GM12878 (cell line): ENCODE measurements at regions not wholly inside any gene's neighbourhood (a gene's known extent, or its start where the extent isn't known, plus 50 kb on each side); places are given as distances from the start of the nearest gene placed in this dataset.

ENCODE experiments used
- ATAC-seq: fragments of 200-7000 bp; cut with Tn5 transposase; 3 replicates; pipeline ENCODE4 v1.9.1; 2020; ENCODE audit warnings: mild to moderate bottlenecking, moderate library complexity
- BruUV-seq: library from RNA; stranded (reverse); fragments of 400-500 nt; replicated peaks from 2 replicates; lab custom pipeline; 2021; lab: Mats Ljungman, UMichigan
- CTCF ChIA-PET: fragments of 300-600 bp; sonication (Branson Sonifier 250); formaldehyde crosslinking; extraction: SDS; loops from one replicate; lab custom pipeline; 2021; ENCODE audit warnings: inconsistent platforms; lab: Yijun Ruan, JAX
- POLR2A ChIA-PET: fragments of 350-600 bp; formaldehyde crosslinking; extraction: SDS; loops from one replicate; lab custom pipeline; 2021; ENCODE audit warnings: inconsistent platforms; lab: Charles Lee
- RAD21 ChIA-PET: fragments of 300-600 bp; sonication (Branson Sonifier 250); formaldehyde crosslinking; loops from one replicate; lab custom pipeline; 2023; ENCODE audit warnings: antibody characterized with exemption; ENCODE audit not compliant: unreplicated experiment; lab: Charles Lee
- SMC1A ChIA-PET: fragments of 300-600 bp; sonication (Branson Sonifier 250); formaldehyde crosslinking; loops from one replicate; lab custom pipeline; 2023; ENCODE audit not compliant: unreplicated experiment, uncharacterized antibody; lab: Charles Lee
- DNase-seq: peaks from one replicate; pipeline ENCODE4 v3.0.0-alpha.2; 2011; ENCODE audit warnings: low read depth, low spot score
- FAIRE-seq: peaks from 3 replicates; lab custom pipeline; 2011; peaks lifted over from hg19 to GRCh38; lab: Jason Lieb, UNC
- H2AFZ ChIP-seq: 2 replicates; pipeline ENCODE4 v1.6.0; 2011; ENCODE audit warnings: low read depth, low read length, control low read depth; ENCODE audit not compliant: control insufficient read depth
- H3K27ac ChIP-seq: 2 replicates; pipeline ENCODE4 v1.5.1; 2011; ENCODE audit warnings: control low read depth; ENCODE audit not compliant: control insufficient read depth, insufficient read depth
- H3K27me3 ChIP-seq, 2 experiments: replicated peaks in 1 of 2; 2 replicates each; pipeline versions ENCODE4 v1.6.0 to v1.6.1; 2011; ENCODE audit warnings: low read length in 1 of 2; ENCODE audit not compliant: control insufficient read depth in 2 of 2, insufficient read depth in 2 of 2
- H3K36me3 ChIP-seq, 2 experiments: 2 replicates each; pipeline ENCODE4 v1.5.1; 2011; ENCODE audit warnings: low read length in 1 of 2; ENCODE audit not compliant: control insufficient read depth in 2 of 2, insufficient read depth in 2 of 2
- H3K4me1 ChIP-seq: 2 replicates; pipeline ENCODE4 v1.6.1; 2011; ENCODE audit warnings: mild to moderate bottlenecking, low read length, moderate library complexity, mixed read lengths; ENCODE audit not compliant: control insufficient read depth, insufficient read depth
- H3K4me2 ChIP-seq: 2 replicates; pipeline ENCODE4 v1.6.0; 2011; ENCODE audit warnings: control low read depth; ENCODE audit not compliant: control insufficient read depth, insufficient read depth
- H3K4me3 ChIP-seq: fragments of 200-600 bp; sonication (generic); 2 replicates; pipeline ENCODE4 v1.5.1; 2016
- H3K79me2 ChIP-seq: 2 replicates; pipeline ENCODE4 v1.6.0; 2011; ENCODE audit warnings: low read length; ENCODE audit not compliant: control insufficient read depth, insufficient read depth
- H3K9ac ChIP-seq: 2 replicates; pipeline ENCODE4 v1.8.0; 2011; ENCODE audit warnings: low read length, control low read depth, mixed read lengths; ENCODE audit not compliant: control insufficient read depth, insufficient read depth
- H3K9me3 ChIP-seq: replicated peaks from 3 replicates; pipeline ENCODE4 v1.5.1; 2011; ENCODE audit warnings: mild to moderate bottlenecking, low read length; ENCODE audit not compliant: control insufficient read depth, insufficient read depth
- H4K20me1 ChIP-seq: 2 replicates; pipeline ENCODE4 v1.6.0; 2011; ENCODE audit not compliant: control insufficient read depth, insufficient read depth
- BCL11A ChIP-seq: IDR thresholded peaks from 2 replicates; pipeline ENCODE4 v1.6.1; 2011; ENCODE audit warnings: low read depth, low read length
- BHLHE40 ChIP-seq, 2 experiments: fragments of 450-650 bp in 1 of 2; IDR thresholded peaks; 2 replicates each; pipeline ENCODE4 v1.6.1; 2011 to 2017; ENCODE audit warnings: low read depth in 2 of 2, borderline replicate concordance in 1 of 2, improper control_type of control experiment in 1 of 2, low read length in 1 of 2, mild to moderate bottlenecking in 1 of 2
- EZH2 ChIP-seq: IDR thresholded peaks from 2 replicates; pipeline ENCODE4 v1.6.1; 2012; ENCODE audit warnings: low read depth, mild to moderate bottlenecking, control low read depth, inconsistent platforms, low read length, borderline replicate concordance; ENCODE audit not compliant: control insufficient read depth
- IRF4 ChIP-seq: IDR thresholded peaks from 2 replicates; pipeline ENCODE4 v1.6.1; 2011; ENCODE audit warnings: low read depth, low read length
- JUNB ChIP-seq: IDR thresholded peaks from 2 replicates; pipeline ENCODE4 v1.6.1; 2016; ENCODE audit warnings: antibody characterized with exemption, mild to moderate bottlenecking
- MEF2A ChIP-seq: IDR thresholded peaks from 2 replicates; pipeline ENCODE4 v1.6.1; 2011; ENCODE audit warnings: low read depth, mild to moderate bottlenecking, low read length, moderate library complexity; ENCODE audit not compliant: insufficient read depth
- NR2C1 ChIP-seq: fragments of 450-650 bp; IDR thresholded peaks from 2 replicates; pipeline ENCODE4 v1.6.1; 2017; ENCODE audit warnings: antibody characterized with exemption, mild to moderate bottlenecking, moderate library complexity
- NR2F1 ChIP-seq: fragments of 450-650 bp; conservative IDR thresholded peaks from 2 replicates; pipeline ENCODE4 v1.6.1; 2017; ENCODE audit warnings: mild to moderate bottlenecking
- PAX5 ChIP-seq: IDR thresholded peaks from 2 replicates; pipeline ENCODE4 v1.6.1; 2011; ENCODE audit warnings: low read depth, low read length, borderline replicate concordance
- POLR2A ChIP-seq: IDR thresholded peaks from 2 replicates; pipeline ENCODE4 v1.6.1; 2011; ENCODE audit warnings: low read depth, mild to moderate bottlenecking, low read length
- RAD21 ChIP-seq: IDR thresholded peaks from 2 replicates; pipeline ENCODE4 v1.6.1; 2011; ENCODE audit warnings: mild to moderate bottlenecking, low read depth, low read length, moderate library complexity; ENCODE audit not compliant: insufficient read depth
- SMC3 ChIP-seq: IDR thresholded peaks from 2 replicates; pipeline ENCODE4 v1.6.1; 2011; ENCODE audit warnings: low read length, improper control_type of control experiment, borderline replicate concordance
- ZZZ3 ChIP-seq: IDR thresholded peaks from 2 replicates; pipeline ENCODE4 v1.6.1; 2011; ENCODE audit warnings: low read depth; ENCODE audit not compliant: control insufficient read depth, insufficient read length
- WGBS: methylation state at CpG from one replicate; pipeline ENCODE4 v1.1.6; 2016; ENCODE audit warnings: low lambda C conversion rate; ENCODE audit not compliant: insufficient replicate concordance, insufficient coverage; ENCODE audit errors: missing lambda C conversion rate; 5-methylcytosine and 5-hydroxymethylcytosine counted together
- in situ Hi-C: fragments of 300-500 bp; cut with MboI; formaldehyde crosslinking; loops from 9 replicates; pipeline ENCODE4 v1.14.3; 2018; ENCODE audit warnings: mixed read lengths
- intact Hi-C: fragments of 100-400 bp; cut with micrococcal nuclease; formaldehyde crosslinking; loops from one replicate; pipeline ENCODE4 v1.14.2; 2022; ENCODE audit not compliant: unreplicated experiment
- TF ChIP-seq, protein P1 (sequence below): IDR thresholded peaks from 2 replicates; pipeline ENCODE4 v1.6.1; 2011; ENCODE audit warnings: mild to moderate bottlenecking, low read depth, low read length, moderate library complexity; ENCODE audit not compliant: insufficient replicate concordance
- TF ChIP-seq, protein P2 (sequence below): IDR thresholded peaks from 2 replicates; pipeline ENCODE4 v1.6.1; 2012; ENCODE audit warnings: mild to moderate bottlenecking, low read depth, low read length

DNA sequence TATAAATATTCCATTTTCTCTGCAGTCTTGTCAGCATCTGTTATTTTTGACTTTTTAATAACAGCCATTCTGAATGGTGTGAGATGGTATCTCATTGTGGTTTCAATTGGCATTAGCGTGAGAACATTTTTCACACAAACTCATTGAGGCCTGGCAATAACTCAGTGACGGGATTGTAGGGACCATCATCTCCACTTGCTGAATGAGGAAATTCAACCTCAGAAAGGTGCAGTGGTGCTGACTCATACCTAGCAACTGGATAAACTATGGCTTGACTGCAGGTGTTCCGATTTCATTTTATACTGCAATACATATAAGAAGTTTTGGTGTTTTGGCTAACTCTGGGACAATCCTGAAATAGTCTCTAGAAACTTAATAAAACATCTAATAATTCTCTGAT is 88.3 kb upstream of the DDIT4L start (continued):
- TF ChIP-seq RAD21: no peak
- TF ChIP-seq, protein P1, sequence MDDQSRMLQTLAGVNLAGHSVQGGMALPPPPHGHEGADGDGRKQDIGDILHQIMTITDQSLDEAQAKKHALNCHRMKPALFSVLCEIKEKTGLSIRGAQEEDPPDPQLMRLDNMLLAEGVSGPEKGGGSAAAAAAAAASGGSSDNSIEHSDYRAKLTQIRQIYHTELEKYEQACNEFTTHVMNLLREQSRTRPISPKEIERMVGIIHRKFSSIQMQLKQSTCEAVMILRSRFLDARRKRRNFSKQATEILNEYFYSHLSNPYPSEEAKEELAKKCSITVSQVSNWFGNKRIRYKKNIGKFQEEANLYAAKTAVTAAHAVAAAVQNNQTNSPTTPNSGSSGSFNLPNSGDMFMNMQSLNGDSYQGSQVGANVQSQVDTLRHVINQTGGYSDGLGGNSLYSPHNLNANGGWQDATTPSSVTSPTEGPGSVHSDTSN: no peak
- TF ChIP-seq BHLHE40 (IDR thresholded peaks at IDR 0.05; ENCODE audit: borderline replicate concordance in 1 of 2, low read depth in 2 of 2, low read length in 1 of 2): no peak
- TF ChIP-seq, all 136 proteins: peak for 0

DNA sequence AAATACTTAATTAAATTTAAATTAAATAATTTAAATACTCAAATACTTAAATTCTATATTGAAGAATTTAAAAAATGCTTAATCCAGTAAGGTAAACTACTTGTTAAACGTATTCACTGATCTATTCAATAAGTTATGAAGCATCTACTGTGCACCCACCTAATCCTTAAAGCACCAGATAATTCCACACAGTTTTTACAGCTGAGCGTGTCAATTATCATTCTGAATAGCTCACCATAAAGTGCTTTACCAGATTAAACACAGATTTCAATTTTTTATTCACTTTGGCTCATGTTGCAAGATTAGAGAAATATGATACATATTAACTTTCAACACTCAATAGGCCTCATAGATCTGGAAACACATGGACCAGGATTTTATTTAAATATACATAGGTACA is 79.2 kb upstream of the DDIT4L start:
- SMC1A ChIA-PET: no interaction called here
- in situ Hi-C loops: no loop called here

DNA sequence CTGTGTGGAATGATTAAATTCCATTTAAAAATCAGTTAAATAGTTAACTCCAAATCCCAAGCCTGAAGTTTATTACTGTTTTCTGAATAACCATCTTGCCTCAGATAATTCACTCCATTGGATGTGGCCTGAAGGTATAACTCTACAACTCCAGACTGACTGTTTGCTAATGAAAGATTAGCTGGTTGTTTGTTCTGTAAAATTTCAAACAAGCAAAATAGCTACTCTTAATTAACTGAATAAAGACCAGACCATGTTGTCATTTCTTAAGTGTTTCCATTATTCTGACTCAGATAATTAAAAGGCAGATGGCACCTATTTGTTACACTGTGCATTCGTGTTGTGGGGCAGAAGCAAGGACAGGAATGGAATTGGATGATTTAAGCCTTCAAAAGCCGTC is 78.5 kb upstream of the DDIT4L start:
- FAIRE-seq (no peak), DNase-seq (no peak), ATAC-seq (no peak)
- POLR2A ChIA-PET: no interaction called here
- in situ Hi-C loops: no loop called here
- H3K4me2 ChIP-seq: no peak overlapping the region
- no peak overlapping the region for H3K9ac ChIP-seq
- no peaks in the 10 kb centered on the region for H3K9me3 ChIP-seq
- no peaks in the 10 kb centered on the region for H3K4me1 ChIP-seq
- BruUV-seq: no TSS peak
- no peaks in the 10 kb centered on the region for H4K20me1 ChIP-seq
- CTCF ChIA-PET: no interaction called here
- intact Hi-C loops: no loop called here
- WGBS: 0% methylated on average over 2 of the region's 2 CpGs
- H3K79me2 ChIP-seq: no peaks in the 10 kb centered on the region
- no peak overlapping the region for H3K4me3 ChIP-seq
- no peaks in the 10 kb centered on the region for H3K36me3 ChIP-seq
- H3K27me3 ChIP-seq: no peaks in the 10 kb centered on the region
- SMC1A ChIA-PET: no interaction called here
- no peak overlapping the region for H2AFZ ChIP-seq
- RAD21 ChIA-PET: no interaction called here
- no peak overlapping the region for H3K27ac ChIP-seq
- TF ChIP-seq ZZZ3 (no peak), IRF4 (no peak), JUNB (no peak), NR2C1 (no peak), MEF2A (no peak), BCL11A (no peak), PAX5 (no peak), POLR2A (no peak)
- TF ChIP-seq, protein P2, sequence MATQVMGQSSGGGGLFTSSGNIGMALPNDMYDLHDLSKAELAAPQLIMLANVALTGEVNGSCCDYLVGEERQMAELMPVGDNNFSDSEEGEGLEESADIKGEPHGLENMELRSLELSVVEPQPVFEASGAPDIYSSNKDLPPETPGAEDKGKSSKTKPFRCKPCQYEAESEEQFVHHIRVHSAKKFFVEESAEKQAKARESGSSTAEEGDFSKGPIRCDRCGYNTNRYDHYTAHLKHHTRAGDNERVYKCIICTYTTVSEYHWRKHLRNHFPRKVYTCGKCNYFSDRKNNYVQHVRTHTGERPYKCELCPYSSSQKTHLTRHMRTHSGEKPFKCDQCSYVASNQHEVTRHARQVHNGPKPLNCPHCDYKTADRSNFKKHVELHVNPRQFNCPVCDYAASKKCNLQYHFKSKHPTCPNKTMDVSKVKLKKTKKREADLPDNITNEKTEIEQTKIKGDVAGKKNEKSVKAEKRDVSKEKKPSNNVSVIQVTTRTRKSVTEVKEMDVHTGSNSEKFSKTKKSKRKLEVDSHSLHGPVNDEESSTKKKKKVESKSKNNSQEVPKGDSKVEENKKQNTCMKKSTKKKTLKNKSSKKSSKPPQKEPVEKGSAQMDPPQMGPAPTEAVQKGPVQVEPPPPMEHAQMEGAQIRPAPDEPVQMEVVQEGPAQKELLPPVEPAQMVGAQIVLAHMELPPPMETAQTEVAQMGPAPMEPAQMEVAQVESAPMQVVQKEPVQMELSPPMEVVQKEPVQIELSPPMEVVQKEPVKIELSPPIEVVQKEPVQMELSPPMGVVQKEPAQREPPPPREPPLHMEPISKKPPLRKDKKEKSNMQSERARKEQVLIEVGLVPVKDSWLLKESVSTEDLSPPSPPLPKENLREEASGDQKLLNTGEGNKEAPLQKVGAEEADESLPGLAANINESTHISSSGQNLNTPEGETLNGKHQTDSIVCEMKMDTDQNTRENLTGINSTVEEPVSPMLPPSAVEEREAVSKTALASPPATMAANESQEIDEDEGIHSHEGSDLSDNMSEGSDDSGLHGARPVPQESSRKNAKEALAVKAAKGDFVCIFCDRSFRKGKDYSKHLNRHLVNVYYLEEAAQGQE: no peak

More for the DNA sequence above, 79.2 kb upstream of the DDIT4L start:
- TF ChIP-seq NR2F1 (no peak), EZH2 (no peak), SMC3 (no peak)
- no TSS peak for BruUV-seq
- POLR2A ChIA-PET: no interaction called here
- 0% methylated on average over 2 of the region's 2 CpGs for WGBS
- intact Hi-C loops: no loop called here
- no peak overlapping the region for H2AFZ ChIP-seq
- H3K4me3 ChIP-seq: no peak overlapping the region
- no peaks in the 10 kb centered on the region for H3K27me3 ChIP-seq
- ATAC-seq: no peak
- CTCF ChIA-PET: no interaction called here
- H3K27ac ChIP-seq: no peak overlapping the region
- no peak for DNase-seq
- no peaks in the 10 kb centered on the region for H3K36me3 ChIP-seq
- no peaks in the 10 kb centered on the region for H3K79me2 ChIP-seq
- no peaks in the 10 kb centered on the region for H4K20me1 ChIP-seq
- H3K9ac ChIP-seq: no peak overlapping the region
- no peak for FAIRE-seq
- RAD21 ChIA-PET: no interaction called here
- H3K9me3 ChIP-seq: no peaks in the 10 kb centered on the region
- H3K4me2 ChIP-seq: no peak overlapping the region
- no peaks in the 10 kb centered on the region for H3K4me1 ChIP-seq
